Heart left ventricle (tissue), 13 donors: ENCODE measurements at regions not wholly inside any gene's neighbourhood (a gene's known extent, or its start where the extent isn't known, plus 50 kb on each side); places are given as distances from the start of the nearest gene placed in this dataset.

Source experiments
- CTCF ChIP-seq, 12 donors: fragments of 200-600 bp; sonication (generic) in 4 of 12; IDR thresholded peaks; one replicate each; pipeline versions ENCODE4 v1.5.0 to v1.8.0; 2018 to 2022; ENCODE audit warnings: antibody characterized with exemption in 12 of 12, mild to moderate bottlenecking in 5 of 12
- POLR2A ChIP-seq, 2 donors: fragments of 450-650 bp; IDR thresholded peaks; one replicate each; pipeline ENCODE4 v1.6.1; 2017; ENCODE audit warnings: antibody characterized with exemption in 2 of 2, mild to moderate bottlenecking in 2 of 2, moderate library complexity in 2 of 2
- donor health status: ischemic (EF 13 %, LVEDD 7.1; RV severe dilation, severe dysfunction).
- donor health status: DM: no; HTN: yes; CAD: no.
- donor health status: DM: no; HTN: no; CAD: no.
- donor health status: ischemic (EF 25% LVEDD 6.9; RV normal size, moderate dysfunction).
- donor health status: ischemic (EF 25% LVEDD 5.7; RV mildly dilated, moderate dysfunction).
- donor health status: ischemic (EF 35%, LVEDD 5.7; RV mildly dilated, moderate dysfunction).
- donor health status: nonischemic (EF 11% LVEDD 7.7; RV severe dilation, severe dysfunction).
- donor health status: DM: yes; HTN: yes; CAD: no.
- donor health status: PGD.
- donor health status: ischemic (EF 29% LVEDD 5.4; RV normal size, mild dysfunction).
- donor health status: nonischemic (EF 23%, LVEDD 6.1; RV moderate dilation, normal function).

- TF ChIP-seq CTCF (IDR thresholded peaks at IDR 0.05) (no peak), POLR2A (IDR thresholded peaks at IDR 0.05) (no peak)
These were observed 174.9 kb downstream of the NSG2 start for GRCh38 chr5:174220417-174220816.
